DMS 273 (cell line): ENCODE measurements at regions not wholly inside any gene's neighbourhood (a gene's known extent, or its start where the extent isn't known, plus 50 kb on each side); places are given as distances from the start of the nearest gene placed in this dataset.
"Not testable (repeated sequence)": the region's sequence is repeated elsewhere in the genome, so short reads cannot be mapped to it uniquely, and the experiment has no call there.

Experiments
- DNase-seq: peaks from one replicate; lab custom pipeline; 2025; ENCODE audit not compliant: unreplicated experiment; lab: John Stamatoyannopoulos, UW

GRCh38 chrX:46178763-46179162 is 366.5 kb downstream of the ZNF674 start:
- DNase-seq, result no peak

DNA sequence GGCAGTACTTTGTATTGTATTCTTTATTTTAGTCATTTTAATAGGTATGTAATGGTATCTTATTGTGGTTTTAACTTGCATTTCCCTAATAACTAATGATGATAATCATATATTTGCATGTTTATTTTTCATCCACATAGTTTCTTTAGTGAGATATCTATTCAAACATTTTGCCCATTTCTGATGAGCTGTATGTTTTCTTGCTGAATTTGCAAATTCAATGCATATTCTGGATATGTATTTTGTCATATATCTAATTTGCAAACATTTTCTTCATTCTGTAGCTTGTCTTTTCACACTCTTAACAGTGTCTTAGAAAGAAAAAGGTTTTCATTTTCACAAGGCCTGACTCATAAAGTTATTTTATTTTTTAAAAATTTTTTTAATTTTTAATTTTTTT is 372.1 kb downstream of the ZNF674 start:
- DNase-seq, result no peak

GRCh38 chrX:46171457-46171856 is 373.8 kb downstream of the ZNF674 start:
- not testable (repeated sequence) for DNase-seq

GRCh38 chrX:46169808-46170207 is 375.4 kb downstream of the ZNF674 start:
- DNase-seq, result no peak

- DNase-seq, result no peak
These were observed 377.0 kb downstream of the ZNF674 start for GRCh38 chrX:46168254-46168653.

- no peak for DNase-seq
These were observed 379.4 kb downstream of the ZNF674 start for GRCh38 chrX:46165866-46166265.

DNA sequence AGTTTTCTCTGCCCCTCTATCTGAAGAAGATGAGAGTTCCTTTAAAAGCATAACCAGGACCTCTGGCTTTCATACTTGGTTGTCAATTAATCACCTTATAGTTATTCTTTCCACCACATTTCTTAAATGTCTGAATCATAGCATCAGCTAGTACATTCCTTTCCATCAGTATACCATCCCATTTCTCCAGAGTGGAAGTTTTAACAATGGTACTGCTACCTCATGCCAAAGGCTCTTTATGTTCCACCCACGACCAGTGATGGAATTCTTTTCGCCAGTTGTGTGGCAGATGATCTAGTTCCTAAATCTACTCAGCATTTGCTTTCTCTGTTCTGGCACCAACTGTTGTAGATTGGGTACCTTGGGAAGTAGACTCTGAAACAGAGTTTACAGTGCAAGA is 379.8 kb downstream of the ZNF674 start:
- no peak for DNase-seq

- DNase-seq, result no peak
These were observed 392.5 kb downstream of the ZNF674 start for GRCh38 chrX:46152756-46153155.

GRCh38 chrX:46151332-46151731 is 393.9 kb downstream of the ZNF674 start:
- DNase-seq, result not testable (repeated sequence)

DNA sequence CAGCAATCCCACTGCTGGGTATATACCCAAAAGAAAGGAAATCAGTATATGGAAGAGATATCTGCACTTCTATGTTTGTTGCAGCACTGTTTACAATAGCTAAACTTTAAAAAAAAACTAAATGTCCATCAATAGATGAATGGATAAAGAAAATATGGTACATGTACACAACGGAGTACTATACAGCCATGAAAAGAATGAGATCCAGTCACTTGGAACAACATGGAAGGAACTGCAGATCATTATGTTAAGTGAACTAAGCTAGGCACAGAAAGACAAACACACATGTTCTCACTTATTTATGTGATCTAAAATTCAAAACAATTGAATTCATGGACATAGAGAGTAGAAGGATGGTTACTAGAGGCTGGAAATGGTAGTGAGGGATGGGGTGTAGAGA is 400.7 kb downstream of the ZNF674 start:
- DNase-seq, result no peak

DNA sequence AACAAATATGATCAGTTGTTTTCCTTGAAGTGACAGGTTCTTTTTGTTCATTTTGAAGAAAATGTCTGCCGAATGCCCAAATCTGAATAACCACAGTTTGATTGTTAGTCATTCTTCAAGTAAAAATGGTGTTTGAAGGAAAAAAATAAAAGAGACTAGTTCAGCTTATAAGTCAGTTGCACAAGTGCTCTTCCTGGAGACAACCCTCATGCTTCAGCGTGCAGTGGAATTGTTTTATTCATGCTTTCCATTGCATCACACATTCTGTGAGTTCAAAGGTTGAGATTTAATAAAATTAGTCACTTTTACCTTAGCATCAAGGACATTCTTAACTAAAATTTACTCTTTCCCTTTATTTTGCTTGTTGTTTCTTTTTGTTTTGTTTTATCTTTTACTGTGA is 404.9 kb downstream of the ZNF674 start:
- no peak for DNase-seq

DNA sequence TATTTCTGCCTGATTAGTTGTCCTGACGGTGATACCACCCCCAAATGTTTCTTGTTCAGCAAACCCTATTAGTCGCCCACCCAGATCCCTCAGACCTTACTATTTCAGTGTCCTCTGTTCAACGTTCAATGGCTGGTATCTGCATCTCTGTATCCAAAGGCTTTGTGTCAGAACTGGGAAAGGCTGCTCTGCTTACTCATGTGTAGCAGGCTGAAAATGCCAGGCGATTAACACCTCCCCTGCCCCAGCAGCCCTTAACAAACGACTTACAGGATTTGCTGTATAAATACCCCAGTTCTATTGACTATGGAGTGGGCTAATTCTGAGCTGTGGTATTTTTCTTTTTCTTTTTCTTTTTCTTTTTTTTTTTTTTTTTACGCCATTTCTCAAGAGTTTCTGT is 415.0 kb downstream of the ZNF674 start:
- no peak for DNase-seq

DNA sequence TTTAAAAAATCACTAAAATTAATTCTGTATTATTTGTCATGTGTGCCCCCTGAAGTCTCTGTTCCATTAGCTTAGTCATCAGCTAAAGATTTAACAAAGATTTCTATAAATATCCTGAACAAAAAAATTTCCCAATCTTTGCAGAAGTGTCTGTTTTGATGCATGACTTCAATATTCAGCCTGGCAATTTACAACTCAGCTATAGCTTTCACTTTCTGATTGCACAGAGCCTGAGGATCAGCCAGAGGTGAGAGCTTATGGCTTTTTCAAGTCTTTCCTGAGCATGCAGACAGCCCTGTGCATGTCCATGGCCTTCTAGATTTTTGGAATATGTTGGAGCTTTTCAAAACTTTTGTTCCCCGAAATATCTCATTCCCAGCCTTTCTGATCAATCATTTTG is 420.1 kb downstream of the ZNF674 start:
- no peak for DNase-seq

DNA sequence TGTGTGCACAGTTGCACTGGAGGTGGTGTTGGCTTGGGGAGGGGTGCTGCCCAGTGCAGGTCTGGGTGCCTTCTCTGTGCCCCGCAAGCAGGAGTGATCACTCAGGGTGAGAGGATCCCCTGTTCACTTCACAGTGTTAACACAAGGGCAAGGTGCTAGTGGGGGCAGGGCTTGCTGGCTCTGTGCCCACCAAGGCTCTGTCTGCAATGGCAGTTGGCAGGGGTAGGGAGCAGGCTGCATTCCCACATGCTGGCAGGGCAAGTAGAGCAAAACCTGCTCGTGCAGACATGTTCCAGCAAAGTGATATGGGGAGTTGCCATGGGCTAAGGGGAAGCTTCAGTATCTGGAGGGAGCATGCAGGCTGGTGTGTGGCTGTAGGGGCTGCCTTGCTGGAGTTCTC is 428.0 kb downstream of the ZNF674 start:
- no peak for DNase-seq

GRCh38 chrX:46087310-46087709 is 457.9 kb downstream of the ZNF674 start:
- DNase-seq, result not testable (repeated sequence)

GRCh38 chrX:46080121-46080520 is 465.1 kb downstream of the ZNF674 start:
- not testable (repeated sequence) for DNase-seq

DNA sequence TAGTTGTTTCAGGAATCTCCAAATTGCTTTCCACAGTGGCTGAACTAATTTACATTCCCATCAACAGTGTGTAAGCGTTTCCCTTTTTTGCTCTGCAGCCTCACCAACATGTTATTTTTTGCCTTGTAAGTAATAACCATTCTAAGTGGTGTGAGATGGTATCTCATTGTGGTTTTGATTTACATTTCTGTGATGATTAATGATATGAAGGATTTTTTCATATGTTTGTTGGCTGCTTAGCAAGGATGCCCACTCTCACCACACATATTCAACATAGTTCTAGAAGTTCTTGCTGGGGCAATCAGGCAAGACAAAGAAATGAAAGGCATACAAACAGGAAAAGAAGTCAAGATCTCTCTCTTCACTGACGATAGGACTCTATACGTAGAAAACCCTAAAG is 472.4 kb downstream of the ZNF674 start:
- no peak for DNase-seq

DNA sequence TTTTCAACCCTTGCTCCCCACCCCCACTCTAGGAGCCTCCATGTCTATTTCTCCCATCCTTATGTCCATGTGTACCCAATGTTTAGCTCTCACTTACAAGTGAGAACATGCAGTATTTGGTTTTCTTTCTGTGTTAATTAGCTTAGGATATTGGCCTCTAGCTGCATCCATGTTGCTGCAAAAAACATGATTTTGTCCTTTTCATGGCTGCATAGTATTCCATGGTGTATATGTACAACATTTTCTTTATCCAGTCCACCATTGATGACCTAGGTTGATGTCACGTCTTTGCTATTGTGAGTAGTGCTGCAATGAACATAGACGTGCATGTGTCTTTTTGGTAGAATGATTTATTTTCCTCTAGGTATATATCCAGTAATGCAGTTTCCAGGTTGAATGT is 472.8 kb downstream of the ZNF674 start:
- no peak for DNase-seq

GRCh38 chrX:46070421-46070820 is 474.8 kb downstream of the ZNF674 start:
- no peak for DNase-seq

GRCh38 chrX:46059316-46059715 is 485.9 kb downstream of the ZNF674 start:
- DNase-seq, result no peak

GRCh38 chrX:46044486-46044885 is 500.7 kb downstream of the ZNF674 start:
- DNase-seq, result no peak

DNA sequence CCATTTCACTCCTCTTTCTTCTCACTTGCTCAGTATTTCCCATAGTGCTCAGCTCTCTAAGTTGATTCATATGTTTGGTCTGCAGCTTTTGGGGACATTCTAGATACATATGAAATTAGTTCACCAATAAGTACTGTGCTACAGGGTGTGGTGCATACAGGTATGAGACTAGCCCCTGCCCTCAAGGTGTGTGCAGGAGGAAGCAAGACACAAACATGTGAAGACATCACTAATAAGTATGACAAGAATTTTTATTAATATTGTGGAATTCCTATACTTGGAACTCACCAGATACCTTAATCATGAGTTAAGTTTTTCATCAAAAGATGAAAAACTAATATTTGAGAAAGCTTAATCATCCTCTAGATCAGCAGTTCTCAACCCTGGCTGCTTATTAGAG is 505.2 kb downstream of the ZNF674 start:
- DNase-seq, result no peak

DNA sequence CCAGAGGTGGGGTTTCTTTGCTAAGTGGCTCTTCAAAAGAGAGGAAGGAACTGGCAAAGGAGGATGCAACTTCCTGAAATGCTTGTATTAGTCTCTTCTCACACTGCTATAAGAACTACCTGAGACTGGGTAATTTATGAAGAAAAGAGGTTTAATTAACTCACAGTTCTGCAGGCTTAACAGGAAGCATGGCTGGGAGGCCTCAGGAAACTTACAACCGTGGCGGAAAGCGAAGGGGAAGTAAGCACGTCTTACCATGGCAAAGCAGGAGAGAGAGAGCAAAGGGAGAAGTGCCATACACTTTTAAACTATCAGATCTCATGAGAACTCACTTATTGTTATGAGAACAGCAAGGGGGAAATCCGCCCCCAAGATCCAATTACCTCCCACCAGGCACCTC is 505.7 kb downstream of the ZNF674 start:
- DNase-seq, result no peak

GRCh38 chrX:46036508-46036907 is 508.7 kb downstream of the ZNF674 start:
- no peak for DNase-seq
